ENCODE measurements at regions not wholly inside any gene's neighbourhood (a gene's known extent, or its start where the extent isn't known, plus 50 kb on each side); places are given as distances from the start of the nearest gene placed in this dataset.

DNA sequence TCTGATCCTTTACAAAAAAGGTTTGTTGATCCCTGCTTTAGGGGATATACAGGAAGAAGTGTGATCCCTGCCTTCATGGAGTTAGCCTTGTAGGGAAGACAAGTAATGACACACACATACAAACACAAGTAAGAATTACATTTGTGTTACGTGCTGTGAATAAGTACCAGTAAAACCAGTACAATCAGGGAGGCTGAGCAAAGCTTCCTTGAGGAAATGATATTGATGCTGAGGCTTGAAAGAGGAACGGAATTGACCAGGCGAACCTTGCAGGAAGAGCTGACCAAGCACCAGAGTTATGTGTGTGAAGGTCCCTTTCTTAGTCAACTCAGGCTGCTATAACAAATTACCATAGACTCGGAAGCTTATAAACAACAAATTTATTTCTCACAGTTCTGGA, 83.6 kb upstream of the CACUL1 start:
- Histone ChIP-seq H3K4me3 (ENCODE audit: insufficient read depth, low read depth, low read length) (no peak overlapping the region), H3K9me3 (ENCODE audit: control insufficient read depth, low read length) (no peaks in the 10 kb centered on the region), H3K27me3 (ENCODE audit: control insufficient read depth, insufficient read depth, low read length, poor library complexity, severe bottlenecking) (no peaks in the 10 kb centered on the region), H3K27ac (ENCODE audit: insufficient read depth, low read depth, low read length, poor library complexity, severe bottlenecking) (no peak overlapping the region), H3K4me1 (ENCODE audit: control insufficient read depth, insufficient read depth, low read length) (no peaks in the 10 kb centered on the region), H3K36me3 (ENCODE audit: control insufficient read depth, insufficient read depth, low read length) (no peaks in the 10 kb centered on the region)
- 92% methylated on average over 4 of the region's 4 CpGs for WGBS, 2 experiments

DNA sequence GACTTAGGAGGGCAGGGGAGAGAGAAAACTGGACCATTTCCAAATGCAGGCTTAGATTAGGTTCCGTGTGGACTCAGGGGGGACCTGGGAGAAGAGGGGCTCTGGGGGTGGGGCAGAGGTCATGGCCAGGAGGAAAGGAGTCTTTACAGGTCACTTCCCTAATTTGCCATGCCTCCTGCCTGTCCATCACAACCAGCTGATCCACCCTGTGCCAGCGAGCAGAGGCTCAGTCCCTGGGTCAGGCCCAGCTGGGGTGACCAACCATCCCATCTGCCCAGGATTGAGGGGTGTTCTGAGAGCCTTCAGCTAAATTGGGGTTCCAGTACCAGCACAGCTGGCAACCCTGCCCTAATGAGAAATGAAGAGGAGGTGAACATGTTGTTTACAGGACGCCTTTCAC, 84.6 kb upstream of the CACUL1 start:
- Histone ChIP-seq H3K36me3 (ENCODE audit: control insufficient read depth, insufficient read depth, low read length) (no peaks in the 10 kb centered on the region), H3K4me3 (ENCODE audit: insufficient read depth, low read depth, low read length) (no peak overlapping the region), H3K27ac (ENCODE audit: insufficient read depth, low read depth, low read length, poor library complexity, severe bottlenecking) (no peak overlapping the region), H3K27me3 (ENCODE audit: control insufficient read depth, insufficient read depth, low read length, poor library complexity, severe bottlenecking) (no peaks in the 10 kb centered on the region), H3K9me3 (ENCODE audit: control insufficient read depth, low read length) (no peaks in the 10 kb centered on the region), H3K4me1 (ENCODE audit: control insufficient read depth, insufficient read depth, low read length) (no peaks in the 10 kb centered on the region)
- WGBS, 2 experiments = 90 to 93% methylated on average over 3 of the region's 3 CpGs

DNA sequence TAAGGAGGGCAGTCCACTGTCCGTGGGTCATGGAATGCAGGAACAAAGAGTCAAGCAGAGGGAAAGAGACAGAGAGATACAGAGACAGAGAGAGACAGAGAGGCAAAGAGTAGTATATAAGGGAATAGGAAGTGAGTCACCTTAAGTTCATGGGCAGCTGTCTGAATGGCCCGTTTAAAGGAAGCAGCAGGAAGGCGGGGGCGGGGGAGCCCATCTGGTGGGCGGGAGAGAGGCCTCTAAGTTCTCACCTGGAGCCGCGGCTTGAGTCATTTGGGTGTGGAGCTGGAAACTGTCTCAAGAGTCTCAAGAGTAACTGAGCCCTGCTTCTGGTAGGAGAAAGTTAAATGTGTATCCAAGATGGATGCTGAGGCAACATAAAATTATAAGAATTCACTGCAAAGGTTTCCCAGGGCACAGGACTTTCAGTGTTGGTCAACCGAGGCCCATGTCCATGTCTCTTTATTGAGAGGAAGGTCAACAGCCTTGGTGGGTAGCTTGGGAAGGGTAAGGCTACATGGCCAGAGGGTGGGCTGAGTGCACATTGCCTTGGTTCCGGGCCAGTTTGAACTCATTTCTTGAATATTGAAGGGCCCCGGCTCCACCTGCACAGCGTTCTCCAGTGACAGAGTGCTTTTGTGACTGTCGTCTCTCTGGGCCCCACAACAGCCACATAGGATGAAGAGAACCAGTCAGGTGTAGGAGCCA, 85.5 kb upstream of the CACUL1 start:
- Histone ChIP-seq H3K9me3 (ENCODE audit: control insufficient read depth, low read length) (no peaks in the 10 kb centered on the region), H3K4me1 (ENCODE audit: control insufficient read depth, insufficient read depth, low read length) (no peaks in the 10 kb centered on the region)
- WGBS, 2 experiments = 87 to 89% methylated on average over 12 of the region's 12 CpGs

DNA sequence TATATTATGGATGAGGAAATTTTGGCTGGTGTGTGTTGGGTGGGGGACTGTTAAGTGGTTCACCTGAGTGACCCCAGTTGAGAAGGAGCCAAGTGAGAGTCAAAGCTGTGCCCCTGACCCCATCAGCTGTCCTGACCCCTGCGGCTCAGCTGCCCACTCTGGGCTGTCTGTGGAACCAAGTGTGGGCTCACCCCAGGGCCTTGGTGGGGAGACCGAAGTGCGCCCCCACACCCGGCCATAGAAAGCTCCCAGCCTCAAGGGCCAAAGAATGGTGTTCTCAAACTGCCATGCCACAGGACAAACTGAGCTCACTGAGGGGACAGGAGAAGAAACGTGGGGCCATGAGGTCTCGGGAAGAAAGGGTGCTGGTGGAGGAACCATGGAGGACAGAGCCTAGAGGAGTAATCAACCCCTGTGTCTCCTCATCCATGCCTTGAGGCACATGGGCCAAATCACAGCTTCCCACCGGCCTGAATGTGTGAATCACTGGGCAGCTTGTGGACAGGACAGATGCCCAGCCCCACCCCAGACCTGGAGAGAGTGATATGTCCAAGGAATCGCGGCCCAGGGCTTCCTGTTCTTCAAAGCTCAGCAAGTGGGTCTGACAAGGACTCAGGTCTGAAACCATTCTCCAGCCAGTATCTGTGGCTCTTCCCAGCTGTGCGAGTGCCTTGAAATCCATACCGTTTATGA, 86.2 kb upstream of the CACUL1 start:
- WGBS, 2 experiments = 95 to 96% methylated on average over 11 of the region's 11 CpGs
- H3K36me3 ChIP-seq (ENCODE audit: control insufficient read depth, insufficient read depth, low read length) = no peaks in the 10 kb centered on the region
- H3K4me1 ChIP-seq (ENCODE audit: control insufficient read depth, insufficient read depth, low read length) = no peaks in the 10 kb centered on the region

More for the DNA sequence above, 85.5 kb upstream of the CACUL1 start:
- H3K27me3 ChIP-seq (ENCODE audit: control insufficient read depth, insufficient read depth, low read length, poor library complexity, severe bottlenecking) = no peaks in the 10 kb centered on the region
- H3K36me3 ChIP-seq (ENCODE audit: control insufficient read depth, insufficient read depth, low read length) = no peaks in the 10 kb centered on the region
- H3K27ac ChIP-seq (ENCODE audit: insufficient read depth, low read depth, low read length, poor library complexity, severe bottlenecking) = no peak overlapping the region
- no peak overlapping the region for H3K4me3 ChIP-seq (ENCODE audit: insufficient read depth, low read depth, low read length)

DNA sequence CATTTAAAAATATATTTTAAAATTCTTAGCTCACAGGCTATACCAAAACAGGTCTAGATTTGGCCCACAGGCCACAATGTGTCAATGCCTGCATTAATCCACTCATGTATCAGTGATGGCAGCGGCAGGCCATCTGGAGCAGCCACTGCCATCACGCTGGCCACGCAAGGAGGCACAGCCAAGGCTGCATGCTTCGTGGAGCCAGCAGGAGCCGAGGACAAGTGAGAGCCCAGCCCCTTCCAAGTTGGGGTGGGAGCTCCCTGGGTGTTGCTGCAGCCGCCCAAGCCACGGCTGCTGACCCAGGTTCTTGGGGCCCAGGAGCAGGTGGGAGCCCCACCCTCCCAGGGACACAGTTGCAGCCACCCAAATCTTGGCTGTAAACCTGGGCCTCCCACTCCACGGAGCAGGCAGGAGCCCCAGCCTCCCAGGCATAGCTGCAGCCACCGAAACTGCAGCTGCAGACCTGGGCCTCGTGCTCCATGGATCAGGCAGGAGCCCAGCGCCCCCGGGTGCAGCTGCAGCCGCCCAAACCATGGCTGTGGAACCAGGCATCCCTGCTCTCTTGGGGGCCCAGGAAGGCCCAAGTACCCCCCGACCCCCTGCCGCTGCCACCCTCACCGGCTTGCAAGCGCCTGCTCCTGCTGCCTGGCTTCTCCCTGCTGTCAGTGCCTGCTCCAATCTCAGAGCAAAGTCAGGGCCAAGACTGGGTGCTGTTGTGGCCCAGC, 87.3 kb upstream of the CACUL1 start:
- WGBS, 2 experiments = 91 to 92% methylated on average over 17 of the region's 17 CpGs
- Histone ChIP-seq H3K27ac (ENCODE audit: insufficient read depth, low read depth, low read length, poor library complexity, severe bottlenecking) (no peak overlapping the region), H3K27me3 (ENCODE audit: control insufficient read depth, insufficient read depth, low read length, poor library complexity, severe bottlenecking) (no peaks in the 10 kb centered on the region), H3K9me3 (ENCODE audit: control insufficient read depth, low read length) (no peaks in the 10 kb centered on the region), H3K4me3 (ENCODE audit: insufficient read depth, low read depth, low read length) (no peak overlapping the region), H3K36me3 (ENCODE audit: control insufficient read depth, insufficient read depth, low read length) (no peaks in the 10 kb centered on the region), H3K4me1 (ENCODE audit: control insufficient read depth, insufficient read depth, low read length) (no peaks in the 10 kb centered on the region)

More for the DNA sequence above, 86.2 kb upstream of the CACUL1 start:
- no peaks in the 10 kb centered on the region for H3K27me3 ChIP-seq (ENCODE audit: control insufficient read depth, insufficient read depth, low read length, poor library complexity, severe bottlenecking)
- no peak overlapping the region for H3K27ac ChIP-seq (ENCODE audit: insufficient read depth, low read depth, low read length, poor library complexity, severe bottlenecking)
- no peak overlapping the region for H3K4me3 ChIP-seq (ENCODE audit: insufficient read depth, low read depth, low read length)
- no peaks in the 10 kb centered on the region for H3K9me3 ChIP-seq (ENCODE audit: control insufficient read depth, low read length)

DNA sequence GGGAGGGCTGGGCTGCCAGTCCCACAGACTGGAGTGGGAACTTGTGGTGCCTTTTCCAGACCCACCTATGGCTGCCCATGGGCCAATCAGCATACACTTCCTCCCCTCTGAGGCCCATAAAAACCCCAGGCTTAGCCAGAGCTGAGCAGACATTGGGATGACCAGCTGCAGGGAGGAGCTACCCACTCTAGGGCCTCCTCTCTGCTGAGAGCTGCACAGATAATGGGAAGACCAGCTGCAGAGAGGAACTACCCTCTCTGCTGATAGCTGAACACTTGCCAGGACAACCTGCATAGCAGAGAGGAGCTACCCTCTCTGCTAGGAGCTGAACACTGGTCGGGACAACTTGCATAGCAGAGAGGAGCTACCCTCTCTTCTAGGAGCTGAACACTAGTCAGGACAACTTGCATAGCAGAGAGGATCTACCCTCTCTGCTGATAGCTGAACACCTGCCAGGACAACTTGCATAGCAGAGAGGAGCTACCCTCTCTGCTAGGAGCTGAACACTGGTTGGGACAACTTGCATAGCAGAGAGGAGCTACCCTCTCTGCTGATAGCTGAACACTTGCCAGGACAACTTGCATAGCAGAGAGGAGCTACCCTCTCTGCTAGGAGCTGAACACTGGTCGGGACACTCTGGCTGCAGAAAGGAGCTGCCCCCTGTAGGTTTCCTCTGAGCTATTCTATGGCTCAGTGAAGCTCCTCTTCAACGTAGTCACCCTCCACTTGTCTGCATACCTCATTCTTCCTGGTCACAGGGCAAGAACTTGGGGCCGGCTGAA, 88.3 kb upstream of the CACUL1 start:
- H3K27me3 ChIP-seq (ENCODE audit: control insufficient read depth, insufficient read depth, low read length, poor library complexity, severe bottlenecking) = no peaks in the 10 kb centered on the region
- H3K4me3 ChIP-seq (ENCODE audit: insufficient read depth, low read depth, low read length) = no peak overlapping the region
- no peaks in the 10 kb centered on the region for H3K9me3 ChIP-seq (ENCODE audit: control insufficient read depth, low read length)
- 40 to 45% methylated on average over 4 of the region's 4 CpGs for WGBS, 2 experiments
- H3K4me1 ChIP-seq (ENCODE audit: control insufficient read depth, insufficient read depth, low read length) = no peaks in the 10 kb centered on the region
- no peak overlapping the region for H3K27ac ChIP-seq (ENCODE audit: insufficient read depth, low read depth, low read length, poor library complexity, severe bottlenecking)
- H3K36me3 ChIP-seq (ENCODE audit: control insufficient read depth, insufficient read depth, low read length) = no peaks in the 10 kb centered on the region

DNA sequence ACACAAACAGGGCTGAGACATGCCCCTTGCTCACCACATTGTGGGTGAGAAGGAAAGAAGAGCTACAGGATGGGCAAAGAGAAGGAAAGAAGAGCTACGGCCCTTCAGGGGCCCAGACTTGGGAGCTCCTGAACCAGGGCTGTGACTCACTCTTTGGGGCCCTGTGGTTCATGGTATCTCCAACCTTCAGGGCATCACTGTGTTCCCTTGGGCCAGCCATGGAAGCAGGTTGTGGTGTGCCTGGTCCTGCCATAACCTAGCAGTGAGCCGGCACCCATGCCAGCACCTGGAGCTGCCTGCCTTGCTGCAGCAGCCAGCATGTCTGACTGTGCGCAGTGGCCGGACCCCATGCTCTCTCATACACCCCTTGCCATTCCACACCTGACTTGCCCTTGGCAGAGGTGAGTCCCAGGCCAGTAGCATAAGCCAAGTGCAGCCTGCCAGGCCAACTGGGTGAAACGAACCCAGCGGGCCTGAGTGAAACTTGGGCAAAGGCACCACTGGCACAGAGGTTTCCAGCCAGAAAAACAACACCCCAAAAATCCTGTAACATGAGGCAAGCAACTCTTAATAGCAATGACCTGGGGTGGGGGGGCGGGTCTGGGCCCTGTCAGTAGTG, 89.0 kb upstream of the CACUL1 start:
- H3K4me1 ChIP-seq (ENCODE audit: control insufficient read depth, insufficient read depth, low read length) = no peaks in the 10 kb centered on the region
- no peaks in the 10 kb centered on the region for H3K27me3 ChIP-seq (ENCODE audit: control insufficient read depth, insufficient read depth, low read length, poor library complexity, severe bottlenecking)
- no peaks in the 10 kb centered on the region for H3K9me3 ChIP-seq (ENCODE audit: control insufficient read depth, low read length)
- 96 to 97% methylated on average over 7 of the region's 7 CpGs for WGBS, 2 experiments
- H3K27ac ChIP-seq (ENCODE audit: insufficient read depth, low read depth, low read length, poor library complexity, severe bottlenecking) = no peak overlapping the region
- no peak overlapping the region for H3K4me3 ChIP-seq (ENCODE audit: insufficient read depth, low read depth, low read length)
- no peaks in the 10 kb centered on the region for H3K36me3 ChIP-seq (ENCODE audit: control insufficient read depth, insufficient read depth, low read length)

DNA sequence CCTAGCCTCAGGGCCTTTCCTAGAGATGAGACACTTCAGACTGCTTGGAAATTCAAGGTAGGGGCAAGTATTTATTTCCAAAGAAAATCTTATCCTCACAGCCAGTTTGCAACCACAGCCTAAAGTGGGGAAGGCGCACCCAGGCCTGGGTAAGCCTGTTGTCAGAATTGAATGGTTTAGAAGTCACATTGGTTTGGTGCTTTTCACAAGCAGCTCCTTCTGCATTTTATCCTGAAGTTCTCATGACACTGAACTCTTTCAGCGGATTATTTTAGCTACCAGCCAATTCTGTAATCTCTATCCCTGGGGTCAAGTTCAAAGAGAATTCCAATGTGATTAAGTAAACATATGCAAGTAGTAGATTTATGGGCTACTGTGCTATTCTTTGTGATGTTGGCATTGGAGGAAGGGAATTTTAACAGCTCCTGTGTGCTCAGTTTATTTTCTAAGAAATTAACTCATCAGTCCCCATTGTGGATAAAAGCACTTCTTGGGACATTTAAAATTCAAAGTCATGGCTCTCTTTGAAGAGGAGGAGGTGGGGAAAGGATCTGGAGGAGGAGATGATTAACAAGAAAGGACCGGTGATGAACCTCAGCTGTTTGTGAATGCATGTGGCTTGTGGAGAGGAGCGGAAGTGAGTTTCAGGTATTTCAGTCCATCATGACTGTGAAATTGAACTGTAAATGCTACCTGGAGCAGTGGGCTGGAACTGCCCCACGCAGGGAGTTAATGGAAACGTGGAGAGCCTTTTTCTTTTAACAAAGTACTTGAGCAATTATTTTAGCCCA, 90.2 kb upstream of the CACUL1 start:
- Histone ChIP-seq H3K4me1 (ENCODE audit: control insufficient read depth, insufficient read depth, low read length) (no peaks in the 10 kb centered on the region), H3K27ac (ENCODE audit: insufficient read depth, low read depth, low read length, poor library complexity, severe bottlenecking) (no peak overlapping the region), H3K36me3 (ENCODE audit: control insufficient read depth, insufficient read depth, low read length) (no peaks in the 10 kb centered on the region), H3K9me3 (ENCODE audit: control insufficient read depth, low read length) (no peaks in the 10 kb centered on the region), H3K27me3 (ENCODE audit: control insufficient read depth, insufficient read depth, low read length, poor library complexity, severe bottlenecking) (no peaks in the 10 kb centered on the region), H3K4me3 (ENCODE audit: insufficient read depth, low read depth, low read length) (no peak overlapping the region)
- WGBS, 2 experiments = 76 to 82% methylated on average over 6 of the region's 6 CpGs

DNA sequence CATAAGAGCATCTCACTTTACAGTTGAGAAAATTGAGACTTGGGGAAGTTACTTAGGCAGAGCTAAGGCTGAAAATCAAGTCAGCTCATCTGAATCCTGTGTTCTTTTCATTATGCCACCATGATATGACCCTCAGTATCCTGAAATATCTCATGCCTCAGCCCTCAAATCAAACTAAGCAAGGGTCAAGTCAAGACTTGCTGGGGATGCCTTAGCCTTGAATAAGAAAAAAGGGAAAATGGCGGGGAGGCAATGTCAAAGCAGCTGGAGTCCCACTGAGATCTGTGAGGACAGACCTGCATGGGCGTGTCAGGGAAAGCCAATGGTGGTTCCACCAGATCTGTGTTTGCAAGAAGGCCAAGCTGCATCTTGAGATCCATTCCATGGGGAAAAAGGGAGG, 91.0 kb upstream of the CACUL1 start:
- no peaks in the 10 kb centered on the region for H3K9me3 ChIP-seq (ENCODE audit: control insufficient read depth, low read length)
- H3K36me3 ChIP-seq (ENCODE audit: control insufficient read depth, insufficient read depth, low read length) = no peaks in the 10 kb centered on the region
- no peaks in the 10 kb centered on the region for H3K27me3 ChIP-seq (ENCODE audit: control insufficient read depth, insufficient read depth, low read length, poor library complexity, severe bottlenecking)
- no peak overlapping the region for H3K4me3 ChIP-seq (ENCODE audit: insufficient read depth, low read depth, low read length)
- no peak overlapping the region for H3K27ac ChIP-seq (ENCODE audit: insufficient read depth, low read depth, low read length, poor library complexity, severe bottlenecking)
- no peaks in the 10 kb centered on the region for H3K4me1 ChIP-seq (ENCODE audit: control insufficient read depth, insufficient read depth, low read length)
- WGBS, 2 experiments = 79 to 88% methylated on average over 2 of the region's 2 CpGs
